PC-9 (cell line): ENCODE measurements at regions not wholly inside any gene's neighbourhood (a gene's known extent, or its start where the extent isn't known, plus 50 kb on each side); places are given as distances from the start of the nearest gene placed in this dataset.

ENCODE experiments used
- CTCF ChIP-seq: fragments of 200-600 bp; sonication (generic); conservative IDR thresholded peaks from 2 replicates; pipeline ENCODE4 v1.6.1; 2017; ENCODE audit warnings: mixed run types, antibody characterized with exemption, mild to moderate bottlenecking, moderate library complexity
- EZH2 ChIP-seq: fragments of 200-600 bp; sonication (generic); IDR thresholded peaks from 2 replicates; pipeline ENCODE4 v1.8.0; 2017; ENCODE audit warnings: antibody characterized with exemption, low read depth

GRCh38 chr13:83622422-83622784, 259.9 kb downstream of the SLITRK1 start:
- no peak for TF ChIP-seq CTCF
- TF ChIP-seq EZH2: no peak
